DMS114 treated with DMSO at 0.1 percent for 48 hours (cell line): ENCODE measurements at regions not wholly inside any gene's neighbourhood (a gene's known extent, or its start where the extent isn't known, plus 50 kb on each side); places are given as distances from the start of the nearest gene placed in this dataset.
"Not testable (repeated sequence)": the region's sequence is repeated elsewhere in the genome, so short reads cannot be mapped to it uniquely, and the experiment has no call there.

Experiments used
- DNase-seq: peaks from one replicate; lab custom pipeline; 2025; ENCODE audit not compliant: unreplicated experiment; lab: John Stamatoyannopoulos, UW

- DNase-seq, result no peak
Observed at GRCh38 chr5:102613661-102614060, 114.9 kb upstream of the SLCO6A1 start.

- DNase-seq, result no peak
Observed at GRCh38 chr5:102617191-102618187, 118.7 kb upstream of the SLCO6A1 start.

- no peak for DNase-seq
Observed at GRCh38 chr5:102622262-102622661, 123.5 kb upstream of the SLCO6A1 start.

- no peak for DNase-seq
Observed at GRCh38 chr5:102623329-102624065, 124.7 kb upstream of the SLCO6A1 start.

GRCh38 chr5:102624405-102624804 is 125.6 kb upstream of the SLCO6A1 start:
- DNase-seq, result no peak

- no peak for DNase-seq
Observed at GRCh38 chr5:102625468-102625867, 126.7 kb upstream of the SLCO6A1 start.

GRCh38 chr5:102625928-102626327 is 127.1 kb upstream of the SLCO6A1 start:
- no peak for DNase-seq

GRCh38 chr5:102627315-102627714 is 127.8 kb upstream of the PAM start:
- no peak for DNase-seq

GRCh38 chr5:102628441-102629175 is 126.5 kb upstream of the PAM start:
- DNase-seq, result no peak

- DNase-seq, result no peak
Observed at GRCh38 chr5:102629827-102630605, 125.1 kb upstream of the PAM start.

GRCh38 chr5:102635399-102635798 is 119.7 kb upstream of the PAM start:
- not testable (repeated sequence) for DNase-seq

GRCh38 chr5:102638316-102638715 is 116.8 kb upstream of the PAM start:
- no peak for DNase-seq

- DNase-seq, result no peak
Observed at GRCh38 chr5:102638912-102639652, 116.0 kb upstream of the PAM start.

- DNase-seq, result no peak
Observed at GRCh38 chr5:102649731-102650130, 105.4 kb upstream of the PAM start.

GRCh38 chr5:102651466-102651865 is 103.6 kb upstream of the PAM start:
- no peak for DNase-seq

- DNase-seq, result no peak
Observed at GRCh38 chr5:102654559-102655349, 100.4 kb upstream of the PAM start.

GRCh38 chr5:102659151-102659550 is 96.0 kb upstream of the PAM start:
- DNase-seq, result no peak

- DNase-seq, result no peak
Observed at GRCh38 chr5:102660111-102660510, 95.0 kb upstream of the PAM start.
